Tibial nerve (tissue), 3 donors: ENCODE measurements at regions not wholly inside any gene's neighbourhood (a gene's known extent, or its start where the extent isn't known, plus 50 kb on each side); places are given as distances from the start of the nearest gene placed in this dataset.

Experiments
- EP300 ChIP-seq, 2 donors: sonication (generic); formaldehyde crosslinking; IDR thresholded peaks; one replicate each; pipeline ENCODE4 v1.6.1; 2017; ENCODE audit warnings: antibody characterized with exemption in 2 of 2, mild to moderate bottlenecking in 1 of 2
- POLR2A ChIP-seq, 2 donors: fragments of 450-650 bp; IDR thresholded peaks; one replicate each; pipeline ENCODE4 v1.6.1; 2017; ENCODE audit warnings: antibody characterized with exemption in 2 of 2, mild to moderate bottlenecking in 2 of 2, moderate library complexity in 2 of 2

DNA sequence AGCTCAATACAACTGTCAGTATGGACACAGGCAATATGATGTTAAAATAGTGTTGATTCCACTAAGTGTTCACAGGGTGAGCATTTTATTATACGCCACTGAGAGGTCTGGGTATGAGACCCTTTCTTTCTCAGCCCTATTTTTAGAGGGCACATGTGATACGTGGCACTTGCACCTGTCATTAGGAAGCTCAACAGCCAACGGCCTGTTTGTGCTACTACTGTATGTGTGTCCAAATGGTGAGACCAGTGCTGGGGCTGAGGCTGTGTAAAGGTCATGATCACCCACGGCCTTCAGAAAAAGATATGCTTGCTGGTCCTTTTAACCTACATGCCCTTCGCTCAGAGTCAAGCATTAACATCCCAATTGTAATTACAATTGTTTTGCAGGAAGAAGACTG, 176.2 kb downstream of the DUSP10 start:
- no peak for TF ChIP-seq POLR2A (IDR thresholded peaks at IDR 0.05)
- TF ChIP-seq EP300 (IDR thresholded peaks at IDR 0.05) = no peak
